ENCODE measurements at regions not wholly inside any gene's neighbourhood (a gene's known extent, or its start where the extent isn't known, plus 50 kb on each side); places are given as distances from the start of the nearest gene placed in this dataset.
A peak's percentile ranks its signal among the peaks of the same experiment; 100 is the strongest.

GRCh38 chr4:137678796-137679195 lies 146.5 kb upstream of the PCDH18 start:
- DNase-seq (ENCODE audit: low spot score) (no peak), FAIRE-seq (no peak)

- FAIRE-seq (no peak), DNase-seq (ENCODE audit: low spot score) (no peak)
Measured at GRCh38 chr4:137677863-137678262, 145.6 kb upstream of the PCDH18 start.

- FAIRE-seq = no peak
- no peak for DNase-seq (ENCODE audit: low spot score)
Measured at GRCh38 chr4:137676357-137676998, 144.2 kb upstream of the PCDH18 start.

- DNase-seq (ENCODE audit: low spot score) (no peak), FAIRE-seq (no peak)
Measured at GRCh38 chr4:137674066-137674465, 141.8 kb upstream of the PCDH18 start.

GRCh38 chr4:137668885-137669545 lies 136.7 kb upstream of the PCDH18 start:
- DNase-seq (ENCODE audit: low spot score) = no peak
- no peak for FAIRE-seq

- no peak for FAIRE-seq
- DNase-seq (ENCODE audit: low spot score) = no peak
Measured at GRCh38 chr4:137664416-137664815, 132.1 kb upstream of the PCDH18 start.

- DNase-seq (ENCODE audit: low spot score) = no peak
Measured at GRCh38 chr4:137664046-137664387, 131.7 kb upstream of the PCDH18 start.

GRCh38 chr4:137663251-137664045 lies 131.2 kb upstream of the PCDH18 start:
- DNase-seq (ENCODE audit: low spot score) (no peak), FAIRE-seq (no peak)

More at GRCh38 chr4:137664046-137664387, 131.7 kb upstream of the PCDH18 start:
- FAIRE-seq = no peak

GRCh38 chr4:137661693-137662092 lies 129.4 kb upstream of the PCDH18 start:
- no peak for FAIRE-seq
- DNase-seq (ENCODE audit: low spot score) = no peak

GRCh38 chr4:137660211-137660610 lies 127.9 kb upstream of the PCDH18 start:
- FAIRE-seq (no peak), DNase-seq (ENCODE audit: low spot score) (no peak)

GRCh38 chr4:137659431-137659830 lies 127.1 kb upstream of the PCDH18 start:
- DNase-seq (ENCODE audit: low spot score) (no peak), FAIRE-seq (no peak)

GRCh38 chr4:137656661-137657060 lies 124.4 kb upstream of the PCDH18 start:
- no peak for DNase-seq (ENCODE audit: low spot score)
- FAIRE-seq = no peak

- no peak for FAIRE-seq
Measured at GRCh38 chr4:137655302-137655701, 123.0 kb upstream of the PCDH18 start.

GRCh38 chr4:137651128-137651527 lies 118.8 kb upstream of the PCDH18 start:
- FAIRE-seq (no peak), DNase-seq (ENCODE audit: low spot score) (peak; percentile 42)

More at GRCh38 chr4:137655302-137655701, 123.0 kb upstream of the PCDH18 start:
- DNase-seq (ENCODE audit: low spot score) = no peak

- FAIRE-seq = no peak
Measured at GRCh38 chr4:137649711-137650450, 117.6 kb upstream of the PCDH18 start.

GRCh38 chr4:137648531-137648930 lies 116.2 kb upstream of the PCDH18 start:
- DNase-seq (ENCODE audit: low spot score) = no peak
- FAIRE-seq = no peak

More at GRCh38 chr4:137649711-137650450, 117.6 kb upstream of the PCDH18 start:
- DNase-seq (ENCODE audit: low spot score) = no peak

- no peak for FAIRE-seq
- DNase-seq (ENCODE audit: low spot score) = no peak
Measured at GRCh38 chr4:137647375-137647774, 115.1 kb upstream of the PCDH18 start.

- DNase-seq (ENCODE audit: low spot score) (no peak), FAIRE-seq (no peak)
Measured at GRCh38 chr4:137644201-137644600, 111.9 kb upstream of the PCDH18 start.

- DNase-seq (ENCODE audit: low spot score) = no peak
- FAIRE-seq = no peak
Measured at GRCh38 chr4:137641544-137641943, 109.2 kb upstream of the PCDH18 start.

GRCh38 chr4:137640838-137641158 lies 108.5 kb upstream of the PCDH18 start:
- DNase-seq (ENCODE audit: low spot score) (no peak), FAIRE-seq (no peak)

- DNase-seq (ENCODE audit: low spot score) (no peak), FAIRE-seq (no peak)
Measured at GRCh38 chr4:137640156-137640837, 108.0 kb upstream of the PCDH18 start.

All from urothelium cell line (cell line).